NCI-H1092 (cell line): ENCODE measurements at regions not wholly inside any gene's neighbourhood (a gene's known extent, or its start where the extent isn't known, plus 50 kb on each side); places are given as distances from the start of the nearest gene placed in this dataset.
"Not testable (repeated sequence)": the region's sequence is repeated elsewhere in the genome, so short reads cannot be mapped to it uniquely, and the experiment has no call there.

ENCODE experiments used
- DNase-seq: peaks from one replicate; lab custom pipeline; 2025; lab: John Stamatoyannopoulos, UW

GRCh38 chr13:50645092-50645491 lies 198.4 kb downstream of the DLEU7 start:
- DNase-seq = no peak

GRCh38 chr13:50646070-50646469 lies 197.4 kb downstream of the DLEU7 start:
- DNase-seq = no peak

GRCh38 chr13:50649211-50649610 lies 194.3 kb downstream of the DLEU7 start:
- no peak for DNase-seq

GRCh38 chr13:50650592-50651504 lies 192.6 kb downstream of the DLEU7 start:
- DNase-seq = peak; percentile 5

- no peak for DNase-seq
Measured at GRCh38 chr13:50651922-50652321, 191.6 kb downstream of the DLEU7 start.

- no peak for DNase-seq
Measured at GRCh38 chr13:50654331-50654730, 189.2 kb downstream of the DLEU7 start.

- DNase-seq = not testable (repeated sequence)
Measured at GRCh38 chr13:50661881-50662280, 181.6 kb downstream of the DLEU7 start.

- no peak for DNase-seq
Measured at GRCh38 chr13:50664951-50665350, 178.5 kb downstream of the DLEU7 start.

- DNase-seq = no peak
Measured at GRCh38 chr13:50668049-50668448, 175.4 kb downstream of the DLEU7 start.

- DNase-seq = no peak
Measured at GRCh38 chr13:50668691-50669271, 174.7 kb downstream of the DLEU7 start.

GRCh38 chr13:50670272-50670671 lies 173.2 kb downstream of the DLEU7 start:
- DNase-seq = no peak

GRCh38 chr13:50670847-50671496 lies 172.5 kb downstream of the DLEU7 start:
- DNase-seq = no peak

GRCh38 chr13:50671497-50671850 lies 172.0 kb downstream of the DLEU7 start:
- DNase-seq = no peak

GRCh38 chr13:50672025-50672424 lies 171.5 kb downstream of the DLEU7 start:
- no peak for DNase-seq

GRCh38 chr13:50675651-50676050 lies 167.8 kb downstream of the DLEU7 start:
- DNase-seq = no peak

GRCh38 chr13:50676602-50677001 lies 166.9 kb downstream of the DLEU7 start:
- no peak for DNase-seq

- DNase-seq = no peak
Measured at GRCh38 chr13:50677258-50677657, 166.2 kb downstream of the DLEU7 start.

- DNase-seq = no peak
Measured at GRCh38 chr13:50677687-50678463, 165.6 kb downstream of the DLEU7 start.

- DNase-seq = no peak
Measured at GRCh38 chr13:50678464-50679162, 164.9 kb downstream of the DLEU7 start.

GRCh38 chr13:50679321-50679720 lies 164.2 kb downstream of the DLEU7 start:
- no peak for DNase-seq

- no peak for DNase-seq
Measured at GRCh38 chr13:50682002-50682401, 161.5 kb downstream of the DLEU7 start.

GRCh38 chr13:50682966-50683365 lies 160.5 kb downstream of the DLEU7 start:
- no peak for DNase-seq
